Bronchial epithelial cell (primary cell): ENCODE measurements at regions not wholly inside any gene's neighbourhood (a gene's known extent, or its start where the extent isn't known, plus 50 kb on each side); places are given as distances from the start of the nearest gene placed in this dataset.

Experiments
- DNase-seq: peaks from one replicate; pipeline ENCODE4 v3.0.0-alpha.2; 2010; ENCODE audit warnings: low read depth
- FAIRE-seq: peaks from 2 replicates; lab custom pipeline; 2011; peaks lifted over from hg19 to GRCh38; lab: Jason Lieb, UNC
- H3K27me3 ChIP-seq: 2 replicates; pipeline ENCODE4 v1.5.1; 2011; ENCODE audit warnings: low read length; ENCODE audit not compliant: control insufficient read depth, insufficient read depth
- H3K36me3 ChIP-seq: 2 replicates; pipeline ENCODE4 v1.5.1; 2011; ENCODE audit warnings: low read length; ENCODE audit not compliant: control insufficient read depth, insufficient read depth
- H3K4me3 ChIP-seq: 2 replicates; pipeline ENCODE4 v1.5.1; 2011; ENCODE audit warnings: mild to moderate bottlenecking, low read depth, low read length, control low read depth
- TF ChIP-seq, protein P1 (sequence below): IDR thresholded peaks from 2 replicates; pipeline ENCODE4 v1.5.1; 2011; ENCODE audit warnings: mild to moderate bottlenecking, moderate library complexity, low read length, control low read depth, inconsistent platforms; ENCODE audit not compliant: insufficient read depth, severe bottlenecking

DNA sequence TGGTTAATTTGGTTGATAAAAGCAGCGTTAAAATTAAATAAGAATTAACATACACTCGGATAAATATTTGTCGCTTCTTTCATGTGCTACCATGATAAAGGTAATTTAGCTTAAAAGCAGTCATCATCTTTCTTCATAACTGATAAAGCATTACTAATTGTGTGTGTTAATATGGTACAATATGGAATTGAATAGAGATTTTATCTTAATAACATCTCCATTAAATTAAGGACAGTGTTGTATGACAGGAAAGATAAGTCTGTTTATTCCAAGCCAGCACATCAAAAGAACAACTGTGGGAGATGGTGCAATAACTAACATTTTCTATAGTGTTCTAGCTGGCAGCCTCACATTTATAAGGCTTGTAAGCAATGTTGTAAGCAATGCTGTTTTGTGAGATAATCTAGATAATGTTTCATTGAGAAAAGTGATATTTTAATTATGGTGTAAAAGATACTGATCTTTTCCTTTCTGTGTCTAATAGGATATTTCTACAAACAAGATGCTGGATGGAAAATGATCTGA lies 64.4 kb upstream of the AFF3 start:
- H3K36me3 ChIP-seq, result no peaks in the 10 kb centered on the region
- TF ChIP-seq, protein P1, sequence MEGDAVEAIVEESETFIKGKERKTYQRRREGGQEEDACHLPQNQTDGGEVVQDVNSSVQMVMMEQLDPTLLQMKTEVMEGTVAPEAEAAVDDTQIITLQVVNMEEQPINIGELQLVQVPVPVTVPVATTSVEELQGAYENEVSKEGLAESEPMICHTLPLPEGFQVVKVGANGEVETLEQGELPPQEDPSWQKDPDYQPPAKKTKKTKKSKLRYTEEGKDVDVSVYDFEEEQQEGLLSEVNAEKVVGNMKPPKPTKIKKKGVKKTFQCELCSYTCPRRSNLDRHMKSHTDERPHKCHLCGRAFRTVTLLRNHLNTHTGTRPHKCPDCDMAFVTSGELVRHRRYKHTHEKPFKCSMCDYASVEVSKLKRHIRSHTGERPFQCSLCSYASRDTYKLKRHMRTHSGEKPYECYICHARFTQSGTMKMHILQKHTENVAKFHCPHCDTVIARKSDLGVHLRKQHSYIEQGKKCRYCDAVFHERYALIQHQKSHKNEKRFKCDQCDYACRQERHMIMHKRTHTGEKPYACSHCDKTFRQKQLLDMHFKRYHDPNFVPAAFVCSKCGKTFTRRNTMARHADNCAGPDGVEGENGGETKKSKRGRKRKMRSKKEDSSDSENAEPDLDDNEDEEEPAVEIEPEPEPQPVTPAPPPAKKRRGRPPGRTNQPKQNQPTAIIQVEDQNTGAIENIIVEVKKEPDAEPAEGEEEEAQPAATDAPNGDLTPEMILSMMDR, result no peak
- no peaks in the 10 kb centered on the region for H3K27me3 ChIP-seq
- FAIRE-seq (no peak), DNase-seq (no peak)
- H3K4me3 ChIP-seq, result no peak overlapping the region

DNA sequence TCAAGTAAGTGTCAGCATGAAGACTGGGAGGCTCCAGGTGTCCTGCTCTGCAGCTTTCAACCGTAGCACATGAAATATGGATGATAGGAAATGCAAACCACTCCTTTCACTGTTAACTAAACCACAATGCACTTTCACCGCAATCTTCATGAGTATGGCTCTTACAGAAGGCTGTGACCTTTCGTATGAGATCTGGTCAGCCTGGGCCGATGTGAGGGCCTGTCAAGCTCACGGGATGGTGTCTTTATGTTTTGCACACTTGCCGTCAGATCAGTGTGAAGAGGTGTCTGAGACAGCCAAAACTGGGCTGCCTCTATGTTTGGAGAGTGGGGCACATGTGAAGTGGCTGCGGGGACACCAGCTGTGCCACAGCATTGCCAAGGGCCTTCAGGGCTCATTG lies 62.8 kb upstream of the AFF3 start:
- H3K4me3 ChIP-seq, result no peak overlapping the region
- H3K36me3 ChIP-seq, result no peaks in the 10 kb centered on the region
- FAIRE-seq (peak; percentile 88), DNase-seq (no peak)
- TF ChIP-seq, protein P1, result no peak
- no peaks in the 10 kb centered on the region for H3K27me3 ChIP-seq

DNA sequence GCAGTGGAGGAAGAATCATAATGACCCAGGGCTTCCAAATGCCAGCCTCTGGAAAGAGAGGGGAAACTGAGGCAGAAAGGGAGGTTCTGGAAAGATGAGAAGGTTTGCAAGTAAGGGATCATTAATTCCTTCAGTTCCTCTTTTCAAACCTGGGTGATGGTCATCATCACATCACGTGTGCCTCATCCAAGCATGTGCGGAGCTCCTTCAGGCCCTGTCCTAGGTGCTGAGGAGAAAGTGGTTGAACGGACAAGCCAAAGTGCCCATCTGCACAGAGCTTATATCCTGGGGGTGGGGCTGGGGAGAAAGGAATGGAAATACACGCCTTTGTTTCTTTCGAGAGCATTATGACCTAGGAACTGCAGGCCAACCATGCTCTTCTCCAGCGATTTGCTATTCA lies 60.2 kb upstream of the AFF3 start:
- no peaks in the 10 kb centered on the region for H3K36me3 ChIP-seq
- no peaks in the 10 kb centered on the region for H3K27me3 ChIP-seq
- FAIRE-seq, result no peak
- TF ChIP-seq, protein P1, result no peak
- no peak overlapping the region for H3K4me3 ChIP-seq
- DNase-seq, result no peak

DNA sequence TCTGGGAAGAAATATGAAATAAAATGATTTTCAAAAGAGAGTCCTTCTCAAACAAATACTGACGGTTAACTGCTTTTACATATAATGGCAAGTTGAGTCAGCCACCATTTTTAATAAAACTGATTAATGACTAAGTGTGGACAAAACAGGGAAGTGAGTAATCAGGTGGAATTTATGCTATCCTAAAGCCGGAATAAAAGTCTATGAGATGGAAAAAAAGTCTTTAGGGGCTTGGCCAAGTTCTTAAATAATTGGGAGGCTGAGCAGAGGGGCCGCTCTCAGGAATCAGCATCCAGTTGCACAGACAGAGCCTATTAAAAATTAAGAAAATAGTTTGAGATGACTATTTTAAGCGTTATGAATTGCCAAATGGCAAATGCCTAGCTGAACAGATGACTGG lies 58.6 kb upstream of the AFF3 start:
- DNase-seq, result peak; percentile 73
- H3K4me3 ChIP-seq, result no peak overlapping the region
- no peaks in the 10 kb centered on the region for H3K27me3 ChIP-seq
- no peak for FAIRE-seq
- TF ChIP-seq, protein P1, result no peak
- H3K36me3 ChIP-seq, result no peaks in the 10 kb centered on the region

DNA sequence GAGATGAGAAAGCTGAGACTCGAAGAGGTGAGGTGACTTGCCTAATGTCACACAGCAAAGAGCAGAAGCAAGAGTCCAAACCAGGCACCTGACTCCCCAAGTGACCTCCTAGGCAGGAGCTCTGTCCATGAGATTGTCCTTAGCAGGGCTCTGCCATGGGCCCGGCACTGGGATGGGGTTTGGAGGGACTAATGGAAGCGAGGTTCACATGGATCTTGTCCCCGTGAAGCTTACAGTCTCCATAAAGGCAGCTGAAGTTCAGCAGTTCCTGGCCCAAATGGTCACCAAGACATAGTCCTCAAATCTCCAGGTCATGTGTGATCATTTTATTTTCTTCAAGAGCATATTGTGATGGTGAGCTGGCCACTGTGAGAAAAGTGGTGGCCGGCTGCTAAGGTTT lies 57.0 kb upstream of the AFF3 start:
- TF ChIP-seq, protein P1, result no peak
- Histone ChIP-seq H3K27me3 (no peaks in the 10 kb centered on the region), H3K36me3 (no peaks in the 10 kb centered on the region), H3K4me3 (no peak overlapping the region)
- DNase-seq (no peak), FAIRE-seq (no peak)
